CD4-positive, alpha-beta T cell (primary cell): ENCODE measurements at regions not wholly inside any gene's neighbourhood (a gene's known extent, or its start where the extent isn't known, plus 50 kb on each side); places are given as distances from the start of the nearest gene placed in this dataset.

Experiments
- ATAC-seq: fragments of 200-7000 bp; cut with Tn5 transposase; one replicate; pipeline ENCODE4 v1.10.0; 2022; ENCODE audit warnings: mild to moderate bottlenecking; ENCODE audit not compliant: poor library complexity
- CTCF ChIA-PET: fragments of 350-600 bp; sonication (Branson Sonifier 250); formaldehyde crosslinking; loops from one replicate; lab custom pipeline; 2021; ENCODE audit warnings: antibody characterized with exemption, inconsistent platforms; lab: Charles Lee
- POLR2A ChIA-PET: fragments of 350-600 bp; sonication (Branson Sonifier 250); formaldehyde crosslinking; loops from one replicate; lab custom pipeline; 2021; ENCODE audit warnings: antibody characterized with exemption, inconsistent platforms; lab: Charles Lee
- DNase-seq, 14 experiments: peaks; one replicate each; pipeline ENCODE4 v3.0.0-alpha.2; 2013 to 2020; ENCODE audit warnings: mixed read lengths in 2 of 14
- H3K27ac ChIP-seq, 2 donors: one replicate each; pipeline versions ENCODE4 v1.5.1 to v1.7.0; 2013; ENCODE audit warnings: low read length in 2 of 2, low read depth in 1 of 2, mild to moderate bottlenecking in 1 of 2
- H3K27me3 ChIP-seq, 2 experiments: 1 replicate in 1 of 2; 2 replicates in 1 of 2; pipeline versions ENCODE4 v1.6.1 to v1.7.0; 2013; ENCODE audit warnings: low read length in 2 of 2, control low read depth in 1 of 2, mild to moderate bottlenecking in 1 of 2, moderate library complexity in 1 of 2; ENCODE audit not compliant: insufficient read depth in 2 of 2, control insufficient read depth in 1 of 2
- H3K36me3 ChIP-seq: one replicate; pipeline ENCODE4 v1.6.1; 2013; ENCODE audit warnings: low read length, control low read depth; ENCODE audit not compliant: insufficient read depth
- H3K4me1 ChIP-seq: one replicate; pipeline ENCODE4 v1.6.1; 2013; ENCODE audit warnings: low read length, control low read depth; ENCODE audit not compliant: insufficient read depth
- H3K4me3 ChIP-seq: one replicate; pipeline ENCODE4 v1.5.1; 2013; ENCODE audit warnings: mild to moderate bottlenecking, low read length, moderate library complexity
- H3K9me3 ChIP-seq, 2 experiments: 1 replicate in 1 of 2; 2 replicates in 1 of 2; pipeline versions ENCODE4 v1.6.1 to v1.7.0; 2013; ENCODE audit warnings: low read length in 2 of 2, mild to moderate bottlenecking in 2 of 2, control low read depth in 1 of 2, moderate library complexity in 1 of 2; ENCODE audit not compliant: control insufficient read depth in 1 of 2, insufficient read depth in 1 of 2
- H3K27ac Mint-ChIP-seq: one replicate; pipeline ENCODE4 v1.8.0; 2020; ENCODE audit warnings: mixed read lengths
- H3K27me3 Mint-ChIP-seq: one replicate; pipeline ENCODE4 v1.8.0; 2021; ENCODE audit warnings: mixed read lengths
- H3K36me3 Mint-ChIP-seq: one replicate; pipeline ENCODE4 v1.8.0; 2021; ENCODE audit warnings: low read depth, mixed read lengths
- H3K4me1 Mint-ChIP-seq: one replicate; pipeline ENCODE4 v1.8.0; 2021; ENCODE audit warnings: low read depth, mixed read lengths
- H3K4me3 Mint-ChIP-seq: one replicate; pipeline ENCODE4 v1.8.0; 2020; ENCODE audit warnings: mild to moderate bottlenecking, mixed read lengths
- H3K9me3 Mint-ChIP-seq: one replicate; pipeline ENCODE4 v1.8.0; 2020; ENCODE audit warnings: mixed read lengths
- CTCF ChIP-seq: fragments of 200-600 bp; IDR thresholded peaks from one replicate; pipeline ENCODE4 v1.8.0; 2022; ENCODE audit warnings: antibody characterized with exemption, mild to moderate bottlenecking
- intact Hi-C, 2 experiments: fragments of 100-400 bp; cut with DNase I in 1 of 2; cut with micrococcal nuclease in 1 of 2; formaldehyde crosslinking; loops; one replicate each; pipeline versions ENCODE4 v1.15.1 to v1.9.0; 2023 to 2025; cut with DNase I, micrococcal nuclease

- Histone ChIP-seq H3K4me3 (no peak overlapping the region), H3K4me1 (no peaks in the 10 kb centered on the region), H3K27ac (no peak overlapping the region), H3K36me3 (no peaks in the 10 kb centered on the region), H3K9me3 (peaks cover 0 to 8% of the 10 kb centered on the region in 2 experiments), H3K27me3 (no peaks in the 10 kb centered on the region)
- TF ChIP-seq CTCF: no peak
- H3K27ac Mint-ChIP-seq: no peak overlapping the region
- no peaks in the 10 kb centered on the region for H3K4me1 Mint-ChIP-seq
- no peaks in the 10 kb centered on the region for H3K36me3 Mint-ChIP-seq
- ChIA-PET POLR2A (no interaction called here), CTCF (no interaction called here)
- intact Hi-C loops: no loop called here
- no peak overlapping the region for H3K4me3 Mint-ChIP-seq
- DNase-seq (no peak), ATAC-seq (no peak)
- H3K27me3 Mint-ChIP-seq: no peaks in the 10 kb centered on the region
- peaks cover 5% of the 10 kb centered on the region for H3K9me3 Mint-ChIP-seq
Observed at GRCh38 chr4:19262467-19262866, 989.2 kb upstream of the SLIT2 start.

GRCh38 chr4:19260346-19260745 lies 991.4 kb upstream of the SLIT2 start:
- H3K4me3 Mint-ChIP-seq: no peak overlapping the region
- no peaks in the 10 kb centered on the region for H3K27me3 Mint-ChIP-seq
- CTCF ChIA-PET: interaction anchor here (0.6 kb wide), 1 partner anchor 36 kb away, joined by 3 read pairs; no protein-coding TSS in a partner anchor
- no peaks in the 10 kb centered on the region for H3K4me1 Mint-ChIP-seq
- Histone ChIP-seq H3K4me3 (no peak overlapping the region), H3K27me3 (no peaks in the 10 kb centered on the region), H3K9me3 (peaks cover 0 to 3% of the 10 kb centered on the region in 2 experiments), H3K27ac (no peak overlapping the region), H3K4me1 (no peaks in the 10 kb centered on the region), H3K36me3 (no peaks in the 10 kb centered on the region)
- POLR2A ChIA-PET: no interaction called here
- H3K36me3 Mint-ChIP-seq: no peaks in the 10 kb centered on the region
- H3K9me3 Mint-ChIP-seq: peaks cover 12% of the 10 kb centered on the region
- intact Hi-C loops: no loop called here
- H3K27ac Mint-ChIP-seq: no peak overlapping the region
- ATAC-seq: no peak
- DNase-seq: no peak
- no peak for TF ChIP-seq CTCF

GRCh38 chr4:19259920-19260319 lies 991.8 kb upstream of the SLIT2 start:
- no peaks in the 10 kb centered on the region for H3K27me3 Mint-ChIP-seq
- intact Hi-C loops: no loop called here

More at GRCh38 chr4:19259920-19260319, 991.8 kb upstream of the SLIT2 start:
- H3K27ac ChIP-seq: no peak overlapping the region
- H3K27me3 ChIP-seq: no peaks in the 10 kb centered on the region
- Mint-ChIP-seq H3K36me3 (no peaks in the 10 kb centered on the region), H3K4me3 (no peak overlapping the region), H3K4me1 (no peaks in the 10 kb centered on the region), H3K27ac (no peak overlapping the region), H3K9me3 (peaks cover 12% of the 10 kb centered on the region)
- H3K36me3 ChIP-seq: no peaks in the 10 kb centered on the region
- ChIA-PET CTCF (interaction anchor here (0.6 kb wide), 1 partner anchor 35 kb away, joined by 3 read pairs; no protein-coding TSS in a partner anchor), POLR2A (no interaction called here)
- ATAC-seq: no peak
- no peak for DNase-seq
- H3K9me3 ChIP-seq: peaks cover 2 to 3% of the 10 kb centered on the region in 2 experiments
- no peak for TF ChIP-seq CTCF
- no peak overlapping the region for H3K4me3 ChIP-seq
- no peaks in the 10 kb centered on the region for H3K4me1 ChIP-seq
